Transverse colon (tissue), 4 donors: ENCODE measurements at regions not wholly inside any gene's neighbourhood (a gene's known extent, or its start where the extent isn't known, plus 50 kb on each side); places are given as distances from the start of the nearest gene placed in this dataset.

Source experiments
- POLR2AphosphoS5 ChIP-seq, 3 donors: sonication (generic); formaldehyde crosslinking; IDR thresholded peaks; one replicate each; pipeline ENCODE4 v1.6.1; 2016; ENCODE audit warnings: antibody characterized with exemption in 3 of 3
- TF ChIP-seq, protein P1 (sequence below), 5 experiments: fragments of 200-600 bp in 3 of 5; fragments of 450-650 bp in 2 of 5; sonication (generic) in 3 of 5; IDR thresholded peaks; 1 replicate in 2 of 5; 2 replicates in 3 of 5; pipeline ENCODE4 v1.5.1; 2016 to 2017; ENCODE audit warnings: antibody characterized with exemption in 5 of 5, inconsistent platforms in 3 of 5, mild to moderate bottlenecking in 2 of 5, moderate library complexity in 1 of 5

DNA sequence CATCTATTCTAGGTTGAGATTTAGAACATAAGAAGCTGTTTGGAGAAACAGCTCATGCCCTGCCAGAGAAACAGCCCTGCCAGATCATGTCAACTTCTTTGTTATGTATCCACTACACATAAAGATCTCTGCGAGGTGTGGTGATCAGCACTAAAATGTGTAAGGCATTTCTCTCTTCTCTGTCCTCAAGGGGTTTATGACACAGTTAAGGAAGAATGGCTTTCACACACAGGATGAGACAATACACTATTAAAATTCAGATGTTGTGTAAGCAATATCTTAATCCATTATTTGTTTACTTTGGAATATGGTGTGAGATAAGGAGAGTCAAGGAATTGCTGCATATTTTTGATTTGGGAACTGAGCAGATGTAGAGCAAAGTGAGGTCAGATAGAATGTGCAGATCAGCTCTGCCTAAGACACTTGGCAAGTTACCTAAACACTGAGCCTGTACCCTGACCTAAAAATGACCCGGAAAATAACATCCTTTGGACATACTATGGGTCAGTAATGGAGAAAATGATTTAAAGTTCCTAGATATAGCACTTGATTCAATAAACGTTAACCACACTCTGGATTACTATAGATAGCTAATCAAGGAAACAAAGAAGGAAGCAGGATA is 434.7 kb upstream of the PDZRN3 start:
- TF ChIP-seq, protein P1, sequence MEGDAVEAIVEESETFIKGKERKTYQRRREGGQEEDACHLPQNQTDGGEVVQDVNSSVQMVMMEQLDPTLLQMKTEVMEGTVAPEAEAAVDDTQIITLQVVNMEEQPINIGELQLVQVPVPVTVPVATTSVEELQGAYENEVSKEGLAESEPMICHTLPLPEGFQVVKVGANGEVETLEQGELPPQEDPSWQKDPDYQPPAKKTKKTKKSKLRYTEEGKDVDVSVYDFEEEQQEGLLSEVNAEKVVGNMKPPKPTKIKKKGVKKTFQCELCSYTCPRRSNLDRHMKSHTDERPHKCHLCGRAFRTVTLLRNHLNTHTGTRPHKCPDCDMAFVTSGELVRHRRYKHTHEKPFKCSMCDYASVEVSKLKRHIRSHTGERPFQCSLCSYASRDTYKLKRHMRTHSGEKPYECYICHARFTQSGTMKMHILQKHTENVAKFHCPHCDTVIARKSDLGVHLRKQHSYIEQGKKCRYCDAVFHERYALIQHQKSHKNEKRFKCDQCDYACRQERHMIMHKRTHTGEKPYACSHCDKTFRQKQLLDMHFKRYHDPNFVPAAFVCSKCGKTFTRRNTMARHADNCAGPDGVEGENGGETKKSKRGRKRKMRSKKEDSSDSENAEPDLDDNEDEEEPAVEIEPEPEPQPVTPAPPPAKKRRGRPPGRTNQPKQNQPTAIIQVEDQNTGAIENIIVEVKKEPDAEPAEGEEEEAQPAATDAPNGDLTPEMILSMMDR (IDR thresholded peaks at IDR 0.05) = no peak
- TF ChIP-seq POLR2AphosphoS5 (IDR thresholded peaks at IDR 0.05) = no peak
